Prostate gland (tissue), 2 donors: ENCODE measurements at regions not wholly inside any gene's neighbourhood (a gene's known extent, or its start where the extent isn't known, plus 50 kb on each side); places are given as distances from the start of the nearest gene placed in this dataset.

Source experiments
- DNase-seq: peaks from one replicate; pipeline ENCODE4 v3.0.0-alpha.2; 2019; ENCODE audit warnings: low spot score
- H3K27ac ChIP-seq, 2 donors: fragments of 200-600 bp; sonication (generic); 2 replicates each; pipeline ENCODE4 v1.5.1; 2017 to 2019
- H3K27me3 ChIP-seq: fragments of 200-600 bp; sonication (generic); replicated peaks from 2 replicates; pipeline ENCODE4 v1.5.1; 2019; ENCODE audit not compliant: insufficient read depth
- H3K36me3 ChIP-seq, 2 donors: fragments of 200-600 bp; sonication (generic); 1 replicate in 1 of 2; 2 replicates in 1 of 2; pipeline versions ENCODE4 v1.5.1 to v1.8.1; 2017 to 2019
- H3K4me1 ChIP-seq: fragments of 200-600 bp; sonication (generic); replicated peaks from 2 replicates; pipeline ENCODE4 v1.5.1; 2019
- H3K4me3 ChIP-seq, 2 donors: fragments of 200-600 bp; sonication (generic); 2 replicates each; pipeline ENCODE4 v1.5.1; 2017 to 2019
- H3K9me3 ChIP-seq: fragments of 200-600 bp; sonication (generic); 2 replicates; pipeline ENCODE4 v1.5.1; 2017
- CTCF ChIP-seq, 4 experiments: fragments of 200-600 bp in 2 of 4; fragments of 450-650 bp in 2 of 4; sonication (generic) in 2 of 4; IDR thresholded peaks; 1 replicate in 3 of 4; 2 replicates in 1 of 4; pipeline ENCODE4 v1.5.1; 2016 to 2019; ENCODE audit warnings: antibody characterized with exemption in 4 of 4, mild to moderate bottlenecking in 2 of 4, moderate library complexity in 2 of 4
- POLR2A ChIP-seq: fragments of 450-650 bp; IDR thresholded peaks from one replicate; pipeline ENCODE4 v1.6.1; 2016; ENCODE audit warnings: antibody characterized with exemption, mild to moderate bottlenecking
- POLR2AphosphoS5 ChIP-seq: sonication (generic); formaldehyde crosslinking; IDR thresholded peaks from one replicate; pipeline ENCODE4 v1.6.1; 2017; ENCODE audit warnings: antibody characterized with exemption
- WGBS: methylation state at CpG from one replicate; pipeline ENCODE4 v1.1.5; 2018; 5-methylcytosine and 5-hydroxymethylcytosine counted together
- intact Hi-C: fragments of 100-400 bp; cut with DNase I; formaldehyde crosslinking; loops from one replicate; pipeline ENCODE4 v1.14.2; 2022

- Histone ChIP-seq H3K27ac (no peak overlapping the region), H3K4me1 (no peaks in the 10 kb centered on the region), H3K4me3 (no peak overlapping the region), H3K36me3 (no peaks in the 10 kb centered on the region), H3K27me3 (no peaks in the 10 kb centered on the region), H3K9me3 (no peaks in the 10 kb centered on the region)
- no peak for DNase-seq
- intact Hi-C loops, result no loop called here
- WGBS, result 76% methylated on average over 18 of the region's 18 CpGs
- no peak for TF ChIP-seq POLR2A
- no peak for TF ChIP-seq POLR2AphosphoS5
- no peak for TF ChIP-seq CTCF (IDR thresholded peaks at IDR 0.05)
Observed at GRCh38 chr6:109236115-109237076, 141.1 kb downstream of the CEP57L1 start.

- TF ChIP-seq POLR2A (no peak), CTCF (IDR thresholded peaks at IDR 0.05) (no peak), POLR2AphosphoS5 (no peak)
- Histone ChIP-seq H3K36me3 (no peaks in the 10 kb centered on the region), H3K27ac (no peak overlapping the region), H3K27me3 (no peaks in the 10 kb centered on the region), H3K9me3 (no peaks in the 10 kb centered on the region), H3K4me3 (no peak overlapping the region), H3K4me1 (no peaks in the 10 kb centered on the region)
- no peak for DNase-seq
- 96% methylated on average over 3 of the region's 3 CpGs for WGBS
- intact Hi-C loops, result no loop called here
Observed at GRCh38 chr6:109235481-109236038, 140.3 kb downstream of the CEP57L1 start.

- DNase-seq, result no peak
- Histone ChIP-seq H3K9me3 (no peaks in the 10 kb centered on the region), H3K4me3 (no peak overlapping the region), H3K4me1 (no peaks in the 10 kb centered on the region), H3K27ac (no peak overlapping the region), H3K36me3 (no peaks in the 10 kb centered on the region), H3K27me3 (no peaks in the 10 kb centered on the region)
- TF ChIP-seq CTCF (IDR thresholded peaks at IDR 0.05), result no peak
- peak; percentile 19 for TF ChIP-seq POLR2AphosphoS5
- intact Hi-C loops, result no loop called here
- 56% methylated on average over 7 of the region's 7 CpGs for WGBS
Observed at GRCh38 chr6:109230453-109230852, 135.1 kb downstream of the CEP57L1 start.

GRCh38 chr6:109229536-109229935 lies 134.2 kb downstream of the CEP57L1 start:
- no peak overlapping the region for H3K4me3 ChIP-seq
- DNase-seq, result peak; percentile 49
- H3K27me3 ChIP-seq, result no peaks in the 10 kb centered on the region
- no peak overlapping the region for H3K27ac ChIP-seq
- TF ChIP-seq POLR2AphosphoS5 (peak; percentile 41), POLR2A (no peak)
- WGBS, result 61% methylated on average over 4 of the region's 4 CpGs
- H3K9me3 ChIP-seq, result no peaks in the 10 kb centered on the region
- H3K4me1 ChIP-seq, result no peaks in the 10 kb centered on the region
- intact Hi-C loops, result no loop called here
- H3K36me3 ChIP-seq, result no peaks in the 10 kb centered on the region

GRCh38 chr6:109227646-109228045 lies 132.3 kb downstream of the CEP57L1 start:
- H3K27me3 ChIP-seq, result no peaks in the 10 kb centered on the region
- TF ChIP-seq POLR2AphosphoS5, result no peak
- no peak for TF ChIP-seq POLR2A
- no peaks in the 10 kb centered on the region for H3K9me3 ChIP-seq
- DNase-seq, result no peak
- intact Hi-C loops, result no loop called here
- no peak overlapping the region for H3K27ac ChIP-seq
- H3K36me3 ChIP-seq, result no peaks in the 10 kb centered on the region
- no peaks in the 10 kb centered on the region for H3K4me1 ChIP-seq
- no peak overlapping the region for H3K4me3 ChIP-seq

- Histone ChIP-seq H3K9me3 (no peaks in the 10 kb centered on the region), H3K27me3 (no peaks in the 10 kb centered on the region), H3K36me3 (no peaks in the 10 kb centered on the region), H3K27ac (no peak overlapping the region), H3K4me1 (no peaks in the 10 kb centered on the region), H3K4me3 (no peak overlapping the region)
- no peak for DNase-seq
- TF ChIP-seq CTCF (IDR thresholded peaks at IDR 0.05) (no peak), POLR2A (no peak), POLR2AphosphoS5 (no peak)
- intact Hi-C loops, result no loop called here
Observed at GRCh38 chr6:109226353-109226752, 131.0 kb downstream of the CEP57L1 start.
